ENCODE measurements at regions not wholly inside any gene's neighbourhood (a gene's known extent, or its start where the extent isn't known, plus 50 kb on each side); places are given as distances from the start of the nearest gene placed in this dataset.

GRCh38 chrX:118197730-118198129 is 81.1 kb upstream of the KLHL13 start:
- TF ChIP-seq POLR2A (IDR thresholded peaks at IDR 0.05; ENCODE audit: low read length) (no peak), GATA1 (IDR thresholded peaks at IDR 0.05; ENCODE audit: low read depth, low read length) (no peak)
